SU-DHL-6 (cell line): ENCODE measurements at regions not wholly inside any gene's neighbourhood (a gene's known extent, or its start where the extent isn't known, plus 50 kb on each side); places are given as distances from the start of the nearest gene placed in this dataset.

Experiments
- H2AFZ ChIP-seq: fragments of 200-600 bp; sonication (generic); 2 replicates; pipeline ENCODE4 v1.6.1; 2014; ENCODE audit warnings: low read depth, mild to moderate bottlenecking, moderate library complexity, mixed read lengths, antibody characterized with exemption, low read length; ENCODE audit not compliant: severe bottlenecking
- H3F3A ChIP-seq: fragments of 200-600 bp; shearing (Covaris generic); 2 replicates; pipeline ENCODE4 v1.6.0; 2016; ENCODE audit warnings: antibody characterized with exemption, mild to moderate bottlenecking; ENCODE audit not compliant: insufficient read depth
- H3K27ac ChIP-seq: fragments of 200-600 bp; sonication (generic); 2 replicates; pipeline ENCODE4 v1.5.1; 2016; ENCODE audit warnings: low read depth, mild to moderate bottlenecking, low read length, moderate library complexity, mixed read lengths
- H3K27me3 ChIP-seq: fragments of 200-600 bp; sonication (generic), shearing (Covaris generic); 2 replicates; pipeline ENCODE4 v1.6.0; 2014; ENCODE audit warnings: mild to moderate bottlenecking, low read length
- H3K36me3 ChIP-seq: fragments of 200-600 bp; sonication (generic); 2 replicates; pipeline ENCODE4 v1.6.1; 2014; ENCODE audit warnings: mild to moderate bottlenecking, low read length, mixed read lengths
- H3K4me2 ChIP-seq: fragments of 300-600, 200-600 bp; shearing (Covaris generic), sonication (generic); 2 replicates; pipeline ENCODE4 v1.6.0; 2014; ENCODE audit warnings: low read length, low read depth, mild to moderate bottlenecking; ENCODE audit not compliant: poor library complexity, severe bottlenecking
- H3K4me3 ChIP-seq: fragments of 200-600 bp; sonication (generic); 2 replicates; pipeline ENCODE4 v1.5.1; 2014; ENCODE audit warnings: antibody characterized with exemption, low read length, mild to moderate bottlenecking, mixed read lengths; ENCODE audit not compliant: insufficient read depth, poor library complexity, severe bottlenecking
- H3K79me2 ChIP-seq: fragments of 200-600 bp; sonication (generic); 2 replicates; pipeline ENCODE4 v1.6.1; 2014; ENCODE audit warnings: mild to moderate bottlenecking, low read length, moderate library complexity; ENCODE audit not compliant: insufficient read depth
- H3K9ac ChIP-seq: fragments of 200-600 bp; sonication (generic); 2 replicates; pipeline ENCODE4 v1.7.0; 2014; ENCODE audit warnings: mild to moderate bottlenecking, low read length
- H3K9me2 ChIP-seq: fragments of 200-600 bp; sonication (generic); replicated peaks from 2 replicates; pipeline ENCODE4 v1.6.1; 2014; ENCODE audit warnings: low read length; ENCODE audit not compliant: insufficient read depth
- H3K9me3 ChIP-seq: fragments of 200-600 bp; sonication (generic); 2 replicates; pipeline ENCODE4 v1.6.1; 2014; ENCODE audit warnings: low read length, mixed read lengths; ENCODE audit not compliant: insufficient read depth
- H4K20me1 ChIP-seq: fragments of 200-600 bp; sonication (generic); 2 replicates; pipeline ENCODE4 v1.6.1; 2014; ENCODE audit warnings: low read depth, mild to moderate bottlenecking, antibody characterized with exemption, low read length, moderate library complexity, mixed read lengths
- CTCF ChIP-seq: fragments of 200-600 bp; sonication (generic); IDR thresholded peaks from one replicate; pipeline ENCODE4 v1.5.1; 2017; ENCODE audit warnings: antibody characterized with exemption, mild to moderate bottlenecking, low read length, moderate library complexity; ENCODE audit not compliant: insufficient read depth, poor library complexity, severe bottlenecking
- EZH2phosphoT487 ChIP-seq: fragments of 200-600 bp; sonication (generic), shearing (Covaris generic); conservative IDR thresholded peaks from 2 replicates; pipeline ENCODE4 v1.6.1; 2018; ENCODE audit warnings: mild to moderate bottlenecking, antibody characterized with exemption, low read length, moderate library complexity, mixed read lengths

GRCh38 chr10:131648386-131649020 lies 252.3 kb upstream of the PPP2R2D start:
- no peaks in the 10 kb centered on the region for H3K27me3 ChIP-seq
- TF ChIP-seq CTCF (no peak), EZH2phosphoT487 (no peak)
- no peak overlapping the region for H3K4me2 ChIP-seq
- H3K36me3 ChIP-seq = no peaks in the 10 kb centered on the region
- H4K20me1 ChIP-seq = no peaks in the 10 kb centered on the region
- H3K79me2 ChIP-seq = no peaks in the 10 kb centered on the region
- H2AFZ ChIP-seq = no peak overlapping the region
- H3K9ac ChIP-seq = no peak overlapping the region
- no peaks in the 10 kb centered on the region for H3K9me3 ChIP-seq
- no peak overlapping the region for H3K4me3 ChIP-seq
- no peaks in the 10 kb centered on the region for H3K9me2 ChIP-seq
- no peaks in the 10 kb centered on the region for H3F3A ChIP-seq
- H3K27ac ChIP-seq = no peak overlapping the region

- Histone ChIP-seq H3K27ac (no peak overlapping the region), H2AFZ (no peak overlapping the region), H3F3A (no peaks in the 10 kb centered on the region), H4K20me1 (no peaks in the 10 kb centered on the region), H3K27me3 (no peaks in the 10 kb centered on the region), H3K79me2 (no peaks in the 10 kb centered on the region), H3K4me2 (no peak overlapping the region), H3K36me3 (no peaks in the 10 kb centered on the region), H3K4me3 (no peak overlapping the region), H3K9ac (no peak overlapping the region), H3K9me2 (no peaks in the 10 kb centered on the region), H3K9me3 (no peaks in the 10 kb centered on the region)
- TF ChIP-seq CTCF (no peak), EZH2phosphoT487 (no peak)
Measured at GRCh38 chr10:131649617-131650016, 251.2 kb upstream of the PPP2R2D start.

GRCh38 chr10:131650169-131650705 lies 250.6 kb upstream of the PPP2R2D start:
- Histone ChIP-seq H3K4me2 (no peak overlapping the region), H3K4me3 (no peak overlapping the region), H3K9me3 (no peaks in the 10 kb centered on the region), H3K9ac (no peak overlapping the region), H4K20me1 (no peaks in the 10 kb centered on the region), H3K9me2 (no peaks in the 10 kb centered on the region), H3K79me2 (no peaks in the 10 kb centered on the region), H3F3A (no peaks in the 10 kb centered on the region), H2AFZ (no peak overlapping the region), H3K36me3 (no peaks in the 10 kb centered on the region), H3K27me3 (no peaks in the 10 kb centered on the region), H3K27ac (no peak overlapping the region)
- TF ChIP-seq CTCF = no peak
- TF ChIP-seq EZH2phosphoT487 = no peak
